SK-N-DZ (cell line): ENCODE measurements at regions not wholly inside any gene's neighbourhood (a gene's known extent, or its start where the extent isn't known, plus 50 kb on each side); places are given as distances from the start of the nearest gene placed in this dataset.
"Not testable (repeated sequence)": the region's sequence is repeated elsewhere in the genome, so short reads cannot be mapped to it uniquely, and the experiment has no call there.

Experiments
- DNase-seq: peaks from one replicate; pipeline ENCODE4 v3.0.0-alpha.2; 2015; ENCODE audit warnings: low spot score

DNA sequence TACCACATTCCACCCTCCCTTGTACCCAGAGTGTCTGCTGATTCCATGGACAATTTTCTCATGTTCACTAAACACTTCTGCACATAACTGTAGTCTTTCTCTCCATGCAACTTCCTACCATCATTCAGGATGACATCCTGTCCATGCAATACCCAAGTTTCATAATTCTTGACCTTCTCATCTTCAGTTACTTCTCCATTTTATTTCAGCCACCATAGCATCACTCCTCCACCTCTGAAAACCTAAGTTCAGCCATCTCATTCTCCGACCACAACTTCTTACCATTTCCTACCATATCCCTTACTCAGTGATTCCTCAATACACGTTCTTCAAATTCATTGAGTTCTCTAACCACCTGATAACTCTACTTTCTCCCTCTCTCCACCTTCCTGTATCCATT lies 216.5 kb upstream of the TENT5A start:
- DNase-seq: no peak

DNA sequence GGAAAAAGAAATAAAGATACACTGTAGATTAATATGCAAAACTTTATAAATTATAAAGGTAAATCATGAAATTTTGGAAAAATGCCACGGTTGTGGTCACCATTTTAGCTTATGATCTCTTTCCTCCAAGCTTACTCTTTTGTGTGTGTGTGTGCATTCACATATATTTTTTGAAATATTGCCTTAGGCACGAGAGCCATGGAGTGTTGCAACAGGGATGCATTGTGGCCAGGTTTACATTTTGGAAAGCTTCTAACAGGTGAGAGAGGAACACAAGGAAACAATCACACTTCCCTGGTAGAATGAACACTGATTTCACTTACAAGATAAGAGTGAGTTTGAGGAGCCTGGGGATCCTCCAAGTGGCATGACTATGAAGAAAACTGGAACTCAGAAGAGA lies 214.5 kb upstream of the TENT5A start:
- no peak for DNase-seq

DNA sequence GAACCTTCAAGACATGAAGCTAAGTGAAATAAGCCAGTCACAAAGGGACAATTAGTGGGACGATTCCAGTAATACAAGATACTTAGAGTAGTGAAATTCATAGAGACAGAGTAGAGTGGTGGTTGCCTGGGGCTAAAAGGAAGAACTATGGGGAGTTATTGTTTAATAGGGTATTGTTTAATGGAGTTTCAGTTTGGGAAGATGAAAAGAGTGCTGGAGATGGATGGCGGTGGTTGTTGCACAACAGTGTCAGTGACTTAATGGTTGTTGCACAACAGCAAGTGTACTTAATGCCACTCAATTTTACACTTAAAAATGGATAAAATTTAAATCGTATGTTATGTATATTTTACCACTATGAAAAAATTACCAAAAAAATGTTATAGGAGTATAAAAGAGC lies 209.7 kb upstream of the TENT5A start:
- no peak for DNase-seq

DNA sequence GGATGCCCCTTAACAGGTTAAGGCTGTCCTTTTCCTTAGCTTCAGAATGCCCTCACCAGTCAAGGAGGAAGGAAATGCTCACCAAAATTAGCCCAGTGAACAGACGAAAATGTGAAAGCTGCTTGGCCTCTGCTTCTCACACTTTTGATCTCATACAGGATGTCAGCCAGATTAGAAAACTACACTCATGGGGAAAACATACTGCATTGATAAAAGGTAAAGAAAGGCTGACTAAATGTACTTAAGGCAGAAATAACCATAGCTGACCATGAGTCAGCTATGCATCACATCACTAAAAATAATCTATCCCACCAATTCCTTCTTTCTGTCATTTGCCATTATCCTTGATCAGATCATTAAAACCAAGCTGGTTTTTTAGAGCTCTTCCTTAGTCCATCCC lies 198.4 kb upstream of the TENT5A start:
- DNase-seq: no peak

DNA sequence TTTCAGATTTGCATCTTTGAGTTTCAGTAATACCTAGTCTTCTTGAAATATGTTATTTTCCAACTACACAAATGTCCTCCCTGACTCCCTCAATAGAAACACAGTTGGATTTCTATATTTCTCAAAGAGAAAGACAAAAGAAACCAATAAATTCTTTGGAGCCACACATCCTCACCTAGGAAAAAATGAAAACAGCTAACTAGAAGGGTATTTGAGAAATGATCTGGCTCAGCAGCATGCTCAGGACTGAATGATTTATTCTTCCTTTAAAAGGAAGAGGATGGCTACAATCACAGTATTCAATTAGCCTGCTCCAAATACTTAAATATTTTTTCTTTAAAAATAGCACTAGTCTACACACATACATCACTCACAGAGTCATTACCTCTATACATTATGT lies 196.4 kb upstream of the TENT5A start:
- no peak for DNase-seq

DNA sequence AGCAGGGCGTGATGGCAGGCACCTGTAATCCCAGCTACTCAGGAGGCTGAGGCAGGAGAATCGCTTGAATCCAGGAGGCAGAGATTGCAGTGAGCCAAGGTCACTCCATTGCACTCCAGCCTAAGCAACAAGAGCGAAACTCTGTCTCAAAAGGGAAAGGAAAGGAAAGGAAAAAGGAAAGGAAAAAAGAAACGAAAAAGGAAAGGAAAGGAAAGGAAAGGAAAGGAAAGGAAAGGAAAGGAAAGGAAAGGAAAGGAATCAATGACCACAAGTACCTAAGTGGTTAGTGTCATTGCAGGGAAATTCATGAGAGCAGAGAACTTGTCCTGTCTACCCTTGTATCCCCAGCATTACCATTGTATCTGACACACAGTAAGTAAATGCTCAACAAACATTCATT lies 195.7 kb upstream of the TENT5A start:
- DNase-seq: not testable (repeated sequence)

DNA sequence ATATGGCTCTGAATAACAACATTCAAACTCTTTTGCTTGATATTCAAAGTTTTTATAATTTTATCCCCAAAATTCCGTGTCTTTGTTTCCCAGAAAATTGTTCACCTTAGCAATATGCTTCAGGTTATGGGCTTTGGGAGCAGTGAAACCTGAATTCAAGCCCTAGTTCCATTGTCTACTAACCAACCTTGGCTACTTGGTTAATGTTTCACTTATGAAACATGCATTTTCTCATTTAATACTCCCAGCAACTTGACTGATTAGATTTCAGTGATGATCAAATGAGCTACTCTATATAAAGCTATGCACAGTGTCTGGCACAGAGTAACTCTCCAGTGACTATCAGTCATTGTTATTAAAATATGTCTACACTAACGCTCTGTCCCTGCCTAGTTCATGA lies 192.2 kb upstream of the TENT5A start:
- no peak for DNase-seq

DNA sequence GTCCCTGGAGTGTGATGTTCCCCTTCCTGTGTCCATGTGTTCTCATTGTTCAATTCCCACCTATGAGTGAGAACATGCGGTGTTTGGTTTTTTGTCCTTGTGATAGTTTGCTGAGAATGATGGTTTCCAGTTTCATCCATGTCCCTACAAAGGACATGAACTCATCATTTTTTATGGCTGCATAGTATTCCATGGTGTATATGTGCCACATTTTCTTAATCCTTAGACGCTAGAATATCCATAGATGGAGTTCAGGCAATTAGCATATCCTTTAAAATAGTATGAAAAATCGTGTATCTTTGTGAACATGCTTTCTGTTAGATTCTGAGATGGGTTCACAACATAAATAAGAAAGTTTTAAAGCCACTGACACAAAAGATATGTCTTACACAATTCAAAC lies 190.4 kb upstream of the TENT5A start:
- DNase-seq: not testable (repeated sequence)

DNA sequence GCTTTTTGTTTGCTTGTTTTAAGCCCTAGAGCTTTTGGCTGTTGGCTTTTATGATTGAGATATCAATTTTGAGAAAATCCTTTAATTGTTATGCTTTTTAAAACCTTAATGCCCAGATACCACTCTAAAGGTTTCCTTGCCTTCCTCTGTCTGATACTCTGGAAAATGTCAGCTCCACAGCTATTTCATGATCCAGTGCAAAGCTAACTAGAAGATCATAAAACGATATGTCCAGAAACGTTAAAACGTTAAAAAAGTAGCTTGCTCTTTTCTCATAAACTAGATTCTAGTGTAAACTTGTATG lies 189.5 kb upstream of the TENT5A start:
- no peak for DNase-seq

DNA sequence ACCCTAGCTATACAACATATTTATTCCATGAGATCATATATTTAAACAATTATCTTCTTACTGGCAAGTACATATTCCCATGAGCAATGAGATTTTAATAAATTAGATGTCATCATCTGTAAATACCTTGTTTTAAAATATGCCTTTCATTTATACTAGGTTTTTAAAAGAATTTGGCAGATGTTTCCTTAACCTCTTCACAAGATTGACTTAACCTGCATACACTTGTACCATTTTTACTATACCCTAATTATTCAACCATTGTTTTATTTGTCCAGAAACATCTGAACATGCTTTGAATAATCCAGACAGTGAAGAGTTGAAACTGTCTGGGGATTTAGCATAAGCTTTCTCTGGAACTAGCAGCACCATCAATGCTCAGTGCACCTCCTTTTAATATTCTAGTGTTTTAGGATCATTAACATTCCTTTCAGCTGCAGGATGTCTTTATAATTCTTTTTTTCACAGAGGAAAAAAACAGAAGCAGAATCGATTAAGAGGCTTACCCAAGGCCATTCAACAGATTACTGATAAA lies 188.0 kb upstream of the TENT5A start:
- DNase-seq: no peak

DNA sequence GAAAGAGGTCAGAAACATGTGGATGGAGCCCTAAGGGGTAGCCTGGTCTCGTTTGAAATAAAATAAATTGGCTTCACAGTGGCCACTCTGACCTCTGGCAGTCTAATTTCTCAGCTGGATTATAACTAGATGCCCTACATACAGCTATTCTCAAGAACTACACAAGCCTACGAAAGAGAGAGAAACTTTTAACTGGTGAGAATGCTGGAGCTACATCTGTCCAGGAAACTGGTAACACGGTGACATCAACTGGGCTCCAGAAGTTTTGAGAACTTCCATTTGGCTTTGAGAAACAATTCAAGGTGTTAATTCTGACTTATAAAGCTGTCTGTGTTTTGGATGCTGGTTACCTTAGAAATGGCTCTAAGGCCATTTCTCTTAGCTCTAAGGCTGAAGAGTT lies 187.3 kb upstream of the TENT5A start:
- no peak for DNase-seq

DNA sequence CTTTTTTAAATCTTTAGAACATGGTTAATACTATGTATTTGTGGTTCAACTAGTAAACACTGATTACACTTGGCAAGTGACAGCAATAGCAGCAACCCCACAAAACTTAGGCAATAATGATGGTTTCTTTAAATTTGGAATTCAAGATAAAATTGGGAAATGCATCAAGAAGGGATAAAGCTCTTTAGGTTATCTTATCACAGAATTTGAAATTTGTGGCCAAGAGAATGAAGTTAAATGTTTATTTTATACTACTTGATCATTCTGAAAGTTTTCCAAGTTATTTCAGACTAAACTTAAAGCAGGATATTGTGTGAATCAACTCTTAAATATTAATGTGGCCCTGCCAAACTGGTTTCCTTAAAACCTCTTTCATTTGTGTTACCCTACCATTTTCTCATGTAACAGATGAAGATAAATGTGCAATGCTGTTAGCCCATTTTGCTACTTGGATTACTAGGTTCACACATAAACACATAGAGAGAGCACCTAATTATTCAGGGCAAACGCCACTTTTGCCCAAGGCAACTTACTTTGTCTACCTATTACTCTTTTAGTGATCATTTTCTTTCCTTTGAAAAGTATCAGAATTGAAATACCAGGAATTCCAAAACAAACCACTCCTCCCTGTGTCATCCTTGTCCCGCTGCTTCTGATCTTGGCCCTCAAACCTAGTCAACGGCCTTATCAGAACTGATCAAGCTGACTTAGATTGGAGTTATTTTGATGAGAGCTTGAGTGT lies 186.7 kb upstream of the TENT5A start:
- no peak for DNase-seq

DNA sequence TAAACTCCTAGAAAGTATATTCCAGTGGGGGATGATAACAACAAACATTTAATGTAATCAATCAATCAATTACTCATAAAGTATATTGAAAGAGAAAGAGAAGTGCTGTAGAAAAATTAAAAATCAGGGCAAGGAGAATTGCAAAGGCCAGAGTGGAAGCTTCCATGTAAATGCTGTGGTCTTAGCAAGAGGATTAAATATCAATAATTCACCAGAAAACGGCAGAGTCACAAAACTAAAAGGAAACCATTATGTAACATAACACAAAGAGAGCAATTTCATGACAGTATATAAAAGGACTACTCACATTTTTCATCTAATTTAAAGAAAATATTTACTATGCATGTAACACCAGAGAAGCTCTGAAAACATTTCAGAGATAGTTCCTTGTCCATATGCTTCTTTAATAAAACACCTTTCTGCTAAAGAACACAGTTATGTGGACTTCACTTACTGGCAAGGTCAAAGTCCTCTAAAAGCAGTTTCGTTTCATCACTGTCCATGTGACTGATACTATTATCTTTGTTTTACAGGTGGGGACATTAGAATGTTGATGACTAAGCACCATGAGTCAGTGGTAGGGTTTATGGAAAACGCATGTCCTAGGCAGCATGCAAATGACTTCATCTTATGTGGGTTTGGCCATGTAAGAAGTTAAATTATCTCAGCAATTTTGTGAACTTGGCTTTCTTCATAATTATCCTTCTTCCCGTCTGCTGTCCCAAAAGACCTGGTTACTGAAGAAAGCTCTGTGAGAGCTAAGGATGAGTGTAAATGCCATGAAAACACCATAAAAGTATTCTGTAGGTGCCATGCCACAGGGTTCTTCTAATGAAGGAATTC lies 185.8 kb upstream of the TENT5A start:
- DNase-seq: no peak

DNA sequence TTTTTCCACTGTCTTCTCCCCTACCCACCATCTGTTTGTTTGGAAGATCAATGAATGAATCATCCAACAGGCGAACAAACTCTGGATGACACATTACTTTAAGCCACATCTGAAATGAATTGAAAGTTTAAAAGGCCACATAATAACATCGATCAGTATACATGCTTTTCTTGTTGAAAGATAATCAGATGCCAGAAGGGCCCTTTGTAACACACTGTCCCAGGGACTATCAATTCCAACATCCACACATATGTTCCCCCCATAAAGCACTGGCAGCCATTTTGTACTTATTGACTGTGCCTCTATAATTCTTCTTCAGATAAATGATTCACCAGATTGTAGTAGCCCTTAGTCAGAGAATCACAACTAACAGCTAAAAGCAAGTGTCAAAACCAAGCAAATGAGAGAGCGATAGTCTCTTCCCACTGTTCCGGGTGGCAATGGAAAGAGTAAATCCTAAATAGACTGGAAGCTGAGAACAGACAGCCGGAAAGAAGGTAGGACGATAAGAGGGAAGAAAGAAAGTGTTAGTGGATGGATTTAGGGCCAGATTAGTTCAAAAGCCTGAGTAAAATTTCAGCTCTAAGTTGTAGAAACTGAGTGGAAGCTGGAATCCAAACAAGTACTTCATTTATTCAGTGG lies 184.9 kb upstream of the TENT5A start:
- no peak for DNase-seq

DNA sequence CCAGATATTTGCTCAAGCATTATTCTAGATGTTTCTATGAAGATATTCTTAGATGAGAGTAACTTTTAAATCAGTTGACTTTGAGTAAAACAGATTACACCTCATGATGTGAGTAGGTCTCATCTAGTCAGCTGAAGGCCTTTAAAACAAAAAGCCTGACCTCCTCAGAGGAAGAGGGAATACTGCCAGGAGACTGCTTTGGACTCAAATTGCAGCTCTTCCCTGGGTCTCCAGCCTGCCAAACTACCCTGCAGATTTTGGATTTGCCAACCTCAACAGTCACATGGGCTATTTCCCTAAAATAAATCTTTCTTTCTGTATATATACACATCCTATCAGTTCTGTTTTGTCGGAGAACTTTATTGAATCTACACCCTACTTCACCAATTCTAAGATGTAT lies 182.5 kb upstream of the TENT5A start:
- DNase-seq: no peak

DNA sequence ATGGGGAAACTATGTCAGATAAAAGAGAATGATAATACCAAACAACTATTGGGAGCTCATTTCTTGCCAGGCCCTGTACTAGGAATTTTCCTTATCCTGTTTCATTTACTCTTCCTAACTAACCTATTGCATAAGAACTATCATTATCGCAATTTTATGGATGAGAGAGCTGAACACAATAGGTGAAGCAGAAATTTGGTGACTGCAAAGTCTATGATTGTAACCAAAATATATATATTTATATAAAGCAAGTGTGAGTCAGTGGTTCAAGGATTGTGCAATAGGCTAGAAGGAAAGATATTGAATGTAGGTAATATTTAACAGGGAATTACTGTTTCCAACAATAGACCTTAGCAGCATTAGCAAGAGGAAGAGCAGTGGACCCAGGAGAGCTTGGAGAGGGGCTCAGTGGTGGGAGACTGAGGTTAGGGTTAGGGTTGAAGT lies 181.1 kb upstream of the TENT5A start:
- DNase-seq: no peak

DNA sequence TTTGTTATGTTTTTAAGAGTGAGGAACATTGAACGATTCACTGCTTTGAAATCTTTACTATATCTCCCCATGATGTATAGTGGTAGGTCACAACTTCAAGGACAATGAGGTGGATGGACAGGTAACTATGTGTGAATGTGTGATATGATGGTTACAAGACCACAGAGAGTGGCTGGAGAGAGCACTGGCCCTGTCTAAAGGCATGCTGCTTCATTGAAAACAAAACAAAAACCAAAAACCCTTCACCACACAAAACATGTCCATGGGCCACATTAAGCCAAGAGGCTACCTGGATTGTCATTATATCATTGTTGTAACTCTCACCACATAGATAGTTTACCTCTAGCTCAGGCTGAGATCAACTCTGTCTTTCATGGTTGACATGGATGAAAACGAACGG lies 180.6 kb upstream of the TENT5A start:
- DNase-seq: no peak

DNA sequence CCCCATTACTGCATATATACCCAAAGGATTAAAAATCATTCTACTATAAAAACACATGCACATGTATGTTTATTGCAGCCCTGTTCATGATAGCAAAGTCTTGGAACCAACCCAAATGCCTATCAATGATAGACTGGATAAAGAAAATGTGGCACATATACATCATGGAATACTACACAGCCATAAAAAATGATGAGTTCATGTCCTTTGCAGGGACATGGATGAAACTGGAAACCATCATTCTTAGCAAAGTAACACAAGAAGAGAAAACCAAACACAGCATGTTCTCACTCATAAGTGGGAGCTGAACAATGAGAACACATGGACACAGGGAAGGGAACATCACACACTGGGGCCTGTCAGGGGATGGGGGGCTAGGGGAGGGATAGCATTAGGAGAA lies 180.0 kb upstream of the TENT5A start:
- not testable (repeated sequence) for DNase-seq

DNA sequence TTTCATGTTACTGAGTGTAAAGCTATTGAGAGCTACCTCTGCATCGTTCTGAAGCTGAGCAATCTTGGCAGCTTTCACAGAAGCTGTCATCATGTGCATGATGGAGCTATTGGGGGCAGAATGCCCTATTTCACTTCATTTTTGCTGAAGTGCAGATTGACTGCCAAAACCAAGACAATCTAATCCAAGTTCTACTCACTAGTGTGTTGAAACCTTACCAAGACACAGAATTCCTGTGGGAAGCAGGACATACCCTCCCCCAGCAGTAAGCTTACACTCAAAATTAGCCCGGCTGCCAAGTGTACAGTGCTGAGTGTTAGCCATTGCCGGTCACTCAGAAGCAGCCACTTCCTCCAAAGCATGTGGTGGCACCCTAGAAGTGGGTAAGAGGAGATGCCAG lies 177.3 kb upstream of the TENT5A start:
- no peak for DNase-seq

DNA sequence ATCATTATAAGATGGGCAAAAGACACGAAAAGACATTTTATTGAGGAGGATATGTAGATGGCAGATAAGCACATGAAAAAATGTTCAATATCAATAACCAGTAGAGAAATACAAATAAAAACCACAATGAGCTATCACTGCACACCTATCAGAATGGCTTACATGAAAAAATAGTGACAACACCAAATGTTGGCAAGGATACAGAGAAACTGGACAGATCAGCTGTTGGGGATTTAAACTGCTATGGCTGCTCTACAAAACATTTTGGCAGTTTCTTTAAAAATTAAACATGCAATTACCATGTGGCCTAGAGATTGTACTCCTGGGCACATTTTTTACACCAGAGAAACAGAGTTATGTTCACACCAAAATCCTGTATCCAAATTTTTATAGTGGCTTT lies 172.7 kb upstream of the TENT5A start:
- no peak for DNase-seq

DNA sequence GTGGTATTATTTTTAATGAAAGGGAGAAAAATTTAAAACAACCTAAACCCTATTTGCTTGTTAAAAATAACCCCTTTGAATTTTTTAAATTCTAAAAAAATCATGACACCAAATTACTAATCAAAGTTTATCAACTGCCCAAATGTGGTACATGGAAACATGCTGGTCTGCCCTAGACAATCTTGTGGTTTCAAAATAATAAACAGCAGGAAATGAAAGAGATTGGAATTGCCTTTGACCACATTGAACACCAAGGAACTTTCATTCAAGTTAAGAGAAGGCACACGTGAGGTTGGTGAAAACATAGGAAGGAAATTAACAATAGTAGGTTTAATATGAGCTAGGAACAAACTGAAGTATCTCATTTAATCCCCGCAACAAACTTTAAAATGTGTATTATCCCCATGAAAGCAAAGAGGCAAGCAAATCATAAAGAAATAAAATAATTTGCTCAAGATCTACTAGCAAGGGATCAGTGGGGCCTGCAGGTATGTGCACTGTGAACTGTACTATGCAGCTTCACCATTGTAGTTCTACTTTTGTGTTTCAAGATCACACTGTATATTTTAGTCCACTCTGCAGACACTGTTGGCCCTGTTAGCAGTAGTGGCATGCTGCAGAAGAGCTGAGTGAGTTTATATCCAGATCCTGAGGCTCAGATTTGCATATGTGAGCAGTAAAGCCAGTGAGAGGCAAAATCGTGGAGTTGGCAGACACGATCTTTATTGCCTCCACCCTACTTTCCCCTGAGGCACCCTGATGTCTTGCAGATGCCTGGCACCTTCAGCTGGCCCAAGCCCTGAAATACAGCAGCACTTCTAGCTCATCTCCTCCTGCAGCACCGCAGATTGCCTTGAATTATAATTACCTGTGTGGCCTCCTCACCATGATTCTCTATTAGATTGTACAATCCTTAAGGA lies 157.8 kb upstream of the TENT5A start:
- DNase-seq: no peak

DNA sequence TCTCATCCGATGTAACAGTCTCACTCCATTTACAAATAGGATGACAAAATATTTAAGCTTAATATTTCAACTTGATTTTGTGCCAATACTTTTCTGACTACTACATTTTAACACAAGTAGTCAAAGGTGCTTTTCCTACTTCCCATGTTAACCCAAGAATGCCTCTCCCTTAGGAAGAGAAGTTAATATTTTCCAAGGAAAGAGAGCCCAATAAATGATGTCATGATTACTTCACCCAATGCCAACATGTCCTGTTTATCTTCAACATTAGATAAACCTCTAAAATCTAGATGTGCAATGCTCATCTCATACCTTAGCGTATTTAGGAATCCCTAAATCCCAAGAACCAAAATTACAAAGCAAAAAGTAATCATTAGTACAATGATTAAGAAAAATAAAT lies 156.7 kb upstream of the TENT5A start:
- DNase-seq: no peak
